Activated naive CD4-positive, alpha-beta T cell (primary cell): ENCODE measurements at regions not wholly inside any gene's neighbourhood (a gene's known extent, or its start where the extent isn't known, plus 50 kb on each side); places are given as distances from the start of the nearest gene placed in this dataset.

Experiments
- DNase-seq, 4 experiments: peaks; one replicate each; lab custom pipeline; 2025; lab: John Stamatoyannopoulos, UW

- no peak for DNase-seq
Observed at GRCh38 chr15:70323111-70323851, 225.6 kb upstream of the TLE3 start.

- DNase-seq, result no peak
Observed at GRCh38 chr15:70322051-70322668, 224.4 kb upstream of the TLE3 start.

GRCh38 chr15:70321172-70321819 lies 223.6 kb upstream of the TLE3 start:
- no peak for DNase-seq

GRCh38 chr15:70320482-70320881 lies 222.8 kb upstream of the TLE3 start:
- DNase-seq, result no peak

GRCh38 chr15:70320077-70320476 lies 222.4 kb upstream of the TLE3 start:
- DNase-seq, result no peak

- no peak for DNase-seq
Observed at GRCh38 chr15:70319466-70319865, 221.7 kb upstream of the TLE3 start.

- no peak for DNase-seq
Observed at GRCh38 chr15:70318594-70319465, 221.1 kb upstream of the TLE3 start.

- DNase-seq, result no peak
Observed at GRCh38 chr15:70316059-70316600, 218.4 kb upstream of the TLE3 start.

- no peak for DNase-seq
Observed at GRCh38 chr15:70315431-70315830, 217.7 kb upstream of the TLE3 start.

- DNase-seq, result no peak
Observed at GRCh38 chr15:70314688-70315087, 217.0 kb upstream of the TLE3 start.

- no peak for DNase-seq
Observed at GRCh38 chr15:70314018-70314354, 216.3 kb upstream of the TLE3 start.

GRCh38 chr15:70313099-70314017 lies 215.6 kb upstream of the TLE3 start:
- no peak for DNase-seq

GRCh38 chr15:70311821-70312220 lies 214.1 kb upstream of the TLE3 start:
- DNase-seq, result no peak

- DNase-seq, result no peak
Observed at GRCh38 chr15:70309716-70310115, 212.0 kb upstream of the TLE3 start.

GRCh38 chr15:70308735-70309434 lies 211.2 kb upstream of the TLE3 start:
- DNase-seq, result no peak

- DNase-seq, result peak in 1 of 4 experiments; percentile 3
Observed at GRCh38 chr15:70308011-70308734, 210.5 kb upstream of the TLE3 start.

- DNase-seq, result no peak
Observed at GRCh38 chr15:70306582-70306981, 208.9 kb upstream of the TLE3 start.

- DNase-seq, result no peak
Observed at GRCh38 chr15:70306081-70306480, 208.4 kb upstream of the TLE3 start.

GRCh38 chr15:70303981-70304380 lies 206.3 kb upstream of the TLE3 start:
- DNase-seq, result no peak

GRCh38 chr15:70302360-70302759 lies 204.6 kb upstream of the TLE3 start:
- no peak for DNase-seq
